Mesenchymal stem cell (in vitro differentiated cells and primary cell): ENCODE measurements at regions not wholly inside any gene's neighbourhood (a gene's known extent, or its start where the extent isn't known, plus 50 kb on each side); places are given as distances from the start of the nearest gene placed in this dataset.

Experiments used
- DNase-seq: peaks from one replicate; pipeline ENCODE4 v3.0.0-alpha.2; 2013
- H2AFZ ChIP-seq: one replicate; pipeline ENCODE4 v1.6.1; 2013; ENCODE audit warnings: low read depth, mild to moderate bottlenecking, control low read depth, inconsistent platforms, low read length, moderate library complexity
- H2AK5ac ChIP-seq: 2 replicates; pipeline ENCODE4 v1.6.1; 2013; ENCODE audit warnings: low read length, moderate library complexity, mild to moderate bottlenecking, inconsistent platforms; ENCODE audit not compliant: severe bottlenecking
- H2BK120ac ChIP-seq: one replicate; pipeline ENCODE4 v1.6.1; 2013; ENCODE audit warnings: low read depth, mild to moderate bottlenecking, inconsistent platforms, low read length, moderate library complexity
- H2BK12ac ChIP-seq, 2 experiments: one replicate each; pipeline ENCODE4 v1.6.1; 2013; ENCODE audit warnings: inconsistent platforms in 2 of 2, low read length in 2 of 2, mild to moderate bottlenecking in 2 of 2, moderate library complexity in 2 of 2, control low read depth in 1 of 2
- H2BK15ac ChIP-seq: one replicate; pipeline ENCODE4 v1.6.1; 2013; ENCODE audit warnings: mild to moderate bottlenecking, low read depth, inconsistent platforms; ENCODE audit not compliant: poor library complexity, severe bottlenecking
- H2BK5ac ChIP-seq: 2 replicates; pipeline ENCODE4 v1.6.1; 2013; ENCODE audit warnings: low read depth, mild to moderate bottlenecking, low read length, control low read depth, inconsistent platforms; ENCODE audit not compliant: poor library complexity, severe bottlenecking
- H3K14ac ChIP-seq, 2 experiments: one replicate each; pipeline ENCODE4 v1.6.1; 2013; ENCODE audit warnings: inconsistent platforms in 2 of 2, low read length in 2 of 2, control low read depth in 1 of 2, mild to moderate bottlenecking in 1 of 2, moderate library complexity in 1 of 2
- H3K18ac ChIP-seq, 2 experiments: one replicate each; pipeline ENCODE4 v1.6.1; 2013; ENCODE audit warnings: inconsistent platforms in 2 of 2, low read length in 2 of 2, control low read depth in 1 of 2, low read depth in 1 of 2, mild to moderate bottlenecking in 1 of 2
- H3K23ac ChIP-seq, 2 experiments: one replicate each; pipeline ENCODE4 v1.6.1; 2013; ENCODE audit warnings: inconsistent platforms in 2 of 2, low read length in 2 of 2, mild to moderate bottlenecking in 2 of 2, moderate library complexity in 2 of 2, control low read depth in 1 of 2
- H3K27ac ChIP-seq: 2 replicates; pipeline ENCODE4 v1.5.1; 2013; ENCODE audit warnings: mild to moderate bottlenecking, moderate library complexity, low read length, control low read depth, inconsistent platforms; ENCODE audit not compliant: poor library complexity, severe bottlenecking
- H3K27me3 ChIP-seq, 2 experiments: 2 replicates each; pipeline versions ENCODE4 v1.6.1 to v1.7.0; 2013; ENCODE audit warnings: low read length in 2 of 2, mild to moderate bottlenecking in 2 of 2, moderate library complexity in 2 of 2, control low read depth in 1 of 2, inconsistent platforms in 1 of 2; ENCODE audit not compliant: control insufficient read depth in 1 of 2, insufficient read depth in 1 of 2
- H3K36me3 ChIP-seq, 2 experiments: 2 replicates each; pipeline versions ENCODE4 v1.6.1 to v1.7.0; 2013; ENCODE audit warnings: low read length in 2 of 2, control low read depth in 1 of 2, inconsistent platforms in 1 of 2, low read depth in 1 of 2, mild to moderate bottlenecking in 1 of 2; ENCODE audit not compliant: insufficient read depth in 2 of 2, control insufficient read depth in 1 of 2
- H3K4ac ChIP-seq, 2 experiments: one replicate each; pipeline ENCODE4 v1.6.1; 2013; ENCODE audit warnings: inconsistent platforms in 2 of 2, low read length in 2 of 2, mild to moderate bottlenecking in 2 of 2, moderate library complexity in 2 of 2, control low read depth in 1 of 2, low read depth in 1 of 2
- H3K4me1 ChIP-seq: 2 replicates; pipeline ENCODE4 v1.6.1; 2013; ENCODE audit warnings: low read depth, low read length, control low read depth; ENCODE audit not compliant: control insufficient read depth, insufficient read depth
- H3K4me2 ChIP-seq: 2 replicates; pipeline ENCODE4 v1.6.1; 2013; ENCODE audit warnings: low read length, mild to moderate bottlenecking, inconsistent platforms; ENCODE audit not compliant: poor library complexity, severe bottlenecking
- H3K4me3 ChIP-seq, 2 experiments: 2 replicates each; pipeline versions ENCODE4 v1.5.1 to v1.7.0; 2013; ENCODE audit warnings: low read length in 2 of 2, mild to moderate bottlenecking in 2 of 2, control low read depth in 1 of 2, low read depth in 1 of 2; ENCODE audit not compliant: insufficient read depth in 1 of 2
- H3K79me1 ChIP-seq: replicated peaks from 2 replicates; pipeline ENCODE4 v1.6.1; 2013; ENCODE audit warnings: mild to moderate bottlenecking, control low read depth, low read length, inconsistent platforms; ENCODE audit not compliant: poor library complexity, severe bottlenecking
- H3K9ac ChIP-seq: 2 replicates; pipeline ENCODE4 v1.7.0; 2013; ENCODE audit warnings: mild to moderate bottlenecking, low read length, moderate library complexity
- H3K9me3 ChIP-seq: 2 replicates; pipeline ENCODE4 v1.7.0; 2013; ENCODE audit warnings: mild to moderate bottlenecking, low read length; ENCODE audit not compliant: control insufficient read depth
- H4K8ac ChIP-seq: one replicate; pipeline ENCODE4 v1.6.1; 2013; ENCODE audit warnings: inconsistent platforms, mild to moderate bottlenecking, low read length, moderate library complexity
- H4K91ac ChIP-seq: one replicate; pipeline ENCODE4 v1.6.1; 2013; ENCODE audit warnings: mild to moderate bottlenecking, low read length, inconsistent platforms
- WGBS: methylation state at CpG from one replicate; pipeline ENCODE4 v1.1.7; 2013; ENCODE audit warnings: mixed read lengths; 5-methylcytosine and 5-hydroxymethylcytosine counted together

DNA sequence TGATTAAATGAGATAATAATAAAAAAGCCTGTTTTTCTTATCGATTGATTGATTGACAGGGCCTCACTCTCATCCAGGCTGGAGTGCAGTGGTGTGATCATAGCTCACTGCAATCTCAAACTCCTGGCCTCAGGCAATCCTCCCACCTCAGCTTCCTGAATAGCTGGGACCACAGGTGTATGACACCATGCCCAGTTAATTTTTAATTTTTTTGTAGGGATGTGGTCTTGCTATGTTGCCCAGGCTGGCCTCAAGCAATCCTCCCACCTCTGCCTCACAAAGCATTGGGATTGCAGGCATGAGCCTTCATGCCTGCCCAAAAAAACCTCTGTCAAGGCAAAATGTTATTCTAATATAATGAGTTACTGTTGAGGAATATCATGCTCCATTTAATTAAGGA lies 346.4 kb upstream of the DAB1 start:
- WGBS = 100% methylated on average over 1 of the region's 1 CpG
- DNase-seq = no peak
- H2BK12ac ChIP-seq = no peak overlapping the region
- no peaks in the 10 kb centered on the region for H3K9me3 ChIP-seq
- H3K14ac ChIP-seq = no peak overlapping the region
- no peak overlapping the region for H2BK15ac ChIP-seq
- no peak overlapping the region for H3K18ac ChIP-seq
- no peak overlapping the region for H2AFZ ChIP-seq
- H3K27me3 ChIP-seq = no peaks in the 10 kb centered on the region
- no peak overlapping the region for H4K91ac ChIP-seq
- no peak overlapping the region for H3K27ac ChIP-seq
- no peak overlapping the region for H3K9ac ChIP-seq
- H3K4me2 ChIP-seq = no peak overlapping the region
- no peaks in the 10 kb centered on the region for H3K79me1 ChIP-seq
- H3K4me1 ChIP-seq = no peaks in the 10 kb centered on the region
- no peak overlapping the region for H2BK5ac ChIP-seq
- no peak overlapping the region for H3K23ac ChIP-seq
- no peak overlapping the region for H4K8ac ChIP-seq
- H3K36me3 ChIP-seq = no peaks in the 10 kb centered on the region
- H2BK120ac ChIP-seq = no peak overlapping the region
- H3K4me3 ChIP-seq = no peak overlapping the region
- no peak overlapping the region for H2AK5ac ChIP-seq
- H3K4ac ChIP-seq = no peak overlapping the region

DNA sequence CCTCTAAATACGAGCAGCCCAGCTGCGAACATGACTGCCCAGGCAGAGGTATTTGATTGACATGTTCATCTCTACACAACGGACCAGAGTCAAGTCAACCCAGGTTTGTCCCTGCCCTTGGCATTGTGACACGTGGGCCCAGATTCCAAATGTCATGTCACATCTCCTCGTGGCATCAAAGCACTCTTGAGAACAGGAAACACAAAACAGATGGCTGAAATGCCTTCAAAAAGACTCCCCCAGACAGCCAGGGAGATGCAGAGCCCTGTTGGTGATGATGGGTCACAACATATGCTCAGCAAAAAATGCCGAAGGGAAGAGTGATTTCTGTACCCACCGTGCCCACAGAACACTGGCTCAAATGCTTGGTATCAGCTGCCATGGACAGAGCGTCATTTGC lies 337.8 kb upstream of the DAB1 start:
- Histone ChIP-seq H3K36me3 (no peaks in the 10 kb centered on the region), H3K4ac (no peak overlapping the region), H3K23ac (no peak overlapping the region), H2BK120ac (no peak overlapping the region), H3K14ac (no peak overlapping the region), H2AFZ (no peak overlapping the region), H3K79me1 (no peaks in the 10 kb centered on the region), H3K9ac (no peak overlapping the region), H3K4me2 (no peak overlapping the region), H3K9me3 (no peaks in the 10 kb centered on the region), H2AK5ac (no peak overlapping the region), H3K18ac (no peak overlapping the region), H4K91ac (no peak overlapping the region), H3K4me1 (no peaks in the 10 kb centered on the region), H3K4me3 (no peak overlapping the region), H2BK15ac (no peak overlapping the region), H4K8ac (no peak overlapping the region), H2BK12ac (no peak overlapping the region), H3K27me3 (no peaks in the 10 kb centered on the region), H2BK5ac (no peak overlapping the region), H3K27ac (no peak overlapping the region)
- no peak for DNase-seq
- WGBS = 47% methylated on average over 7 of the region's 8 CpGs

GRCh38 chr1:57752843-57753242 lies 329.0 kb upstream of the DAB1 start:
- no peaks in the 10 kb centered on the region for H3K4me1 ChIP-seq
- no peak overlapping the region for H3K27ac ChIP-seq
- H3K9ac ChIP-seq = no peak overlapping the region
- peaks cover 0 to 4% of the 10 kb centered on the region in 2 experiments for H3K27me3 ChIP-seq
- H2AFZ ChIP-seq = no peak overlapping the region
- H2BK5ac ChIP-seq = no peak overlapping the region
- no peak for DNase-seq
- H3K23ac ChIP-seq = no peak overlapping the region
- no peak overlapping the region for H2BK12ac ChIP-seq
- no peak overlapping the region for H4K91ac ChIP-seq
- no peak overlapping the region for H3K18ac ChIP-seq
- no peak overlapping the region for H3K4me3 ChIP-seq
- H4K8ac ChIP-seq = no peak overlapping the region
- no peaks in the 10 kb centered on the region for H3K36me3 ChIP-seq
- H3K4ac ChIP-seq = no peak overlapping the region
- H2AK5ac ChIP-seq = no peak overlapping the region
- no peak overlapping the region for H3K4me2 ChIP-seq
- no peak overlapping the region for H2BK120ac ChIP-seq
- H2BK15ac ChIP-seq = no peak overlapping the region
- H3K9me3 ChIP-seq = no peaks in the 10 kb centered on the region
- H3K79me1 ChIP-seq = no peaks in the 10 kb centered on the region
- WGBS = 67% methylated on average over 1 of the region's 1 CpG
- H3K14ac ChIP-seq = no peak overlapping the region

- Histone ChIP-seq H3K27ac (no peak overlapping the region), H3K18ac (no peak overlapping the region), H2BK120ac (no peak overlapping the region), H3K4ac (no peak overlapping the region), H2BK12ac (no peak overlapping the region), H3K9me3 (no peaks in the 10 kb centered on the region), H3K23ac (no peak overlapping the region), H4K8ac (no peak overlapping the region), H3K27me3 (peaks cover 0 to 4% of the 10 kb centered on the region in 2 experiments), H2AK5ac (no peak overlapping the region), H2BK15ac (no peak overlapping the region), H3K4me2 (no peak overlapping the region), H3K9ac (no peak overlapping the region), H4K91ac (no peak overlapping the region), H2BK5ac (no peak overlapping the region), H3K4me1 (no peaks in the 10 kb centered on the region), H3K79me1 (no peaks in the 10 kb centered on the region), H3K36me3 (no peaks in the 10 kb centered on the region), H3K14ac (no peak overlapping the region), H2AFZ (no peak overlapping the region), H3K4me3 (no peak overlapping the region)
- DNase-seq = no peak
- WGBS = 91% methylated on average over 2 of the region's 2 CpGs
These were observed 324.9 kb upstream of the DAB1 start for GRCh38 chr1:57748719-57749118.
